Nephron progenitor cell (in vitro differentiated cells): ENCODE measurements at regions not wholly inside any gene's neighbourhood (a gene's known extent, or its start where the extent isn't known, plus 50 kb on each side); places are given as distances from the start of the nearest gene placed in this dataset.

ENCODE experiments used
- DNase-seq: peaks from one replicate; pipeline ENCODE4 v3.0.0; 2021
- H3K27ac Mint-ChIP-seq: 2 replicates; pipeline ENCODE4 v1.8.0; 2021; ENCODE audit warnings: mild to moderate bottlenecking, moderate library complexity, mixed read lengths
- H3K27me3 Mint-ChIP-seq: 2 replicates; pipeline ENCODE4 v1.8.0; 2021; ENCODE audit warnings: mild to moderate bottlenecking, low read depth, mixed read lengths; ENCODE audit not compliant: poor library complexity
- H3K36me3 Mint-ChIP-seq: 2 replicates; pipeline ENCODE4 v1.8.0; 2021; ENCODE audit warnings: low read depth, mixed read lengths
- H3K4me1 Mint-ChIP-seq: 2 replicates; pipeline ENCODE4 v1.8.0; 2021; ENCODE audit warnings: mixed read lengths
- H3K4me3 Mint-ChIP-seq: 2 replicates; pipeline ENCODE4 v1.8.0; 2021; ENCODE audit warnings: mild to moderate bottlenecking, moderate library complexity, mixed read lengths
- H3K9me3 Mint-ChIP-seq: 2 replicates; pipeline ENCODE4 v1.8.0; 2021; ENCODE audit warnings: mild to moderate bottlenecking, moderate library complexity, mixed read lengths
- CTCF ChIP-seq: fragments of 200-600 bp; sonication (generic); IDR thresholded peaks from 2 replicates; pipeline ENCODE4 v1.5.0; 2021; ENCODE audit warnings: antibody characterized with exemption

GRCh38 chr1:209150114-209150513 is 433.4 kb upstream of the CAMK1G start:
- peaks cover 14% of the 10 kb centered on the region for H3K27me3 Mint-ChIP-seq
- no peak overlapping the region for H3K4me3 Mint-ChIP-seq
- DNase-seq: peak; percentile 69
- TF ChIP-seq CTCF: no peak
- no peaks in the 10 kb centered on the region for H3K9me3 Mint-ChIP-seq
- no peak overlapping the region for H3K27ac Mint-ChIP-seq
- H3K36me3 Mint-ChIP-seq: no peaks in the 10 kb centered on the region
- H3K4me1 Mint-ChIP-seq: peaks cover 3% of the 10 kb centered on the region

- Mint-ChIP-seq H3K36me3 (no peaks in the 10 kb centered on the region), H3K27me3 (peaks cover 7% of the 10 kb centered on the region), H3K4me1 (peaks cover 33% of the 10 kb centered on the region), H3K9me3 (no peaks in the 10 kb centered on the region), H3K27ac (no peak overlapping the region), H3K4me3 (no peak overlapping the region)
- DNase-seq: no peak
- no peak for TF ChIP-seq CTCF
Measured at GRCh38 chr1:209153411-209153810, 430.1 kb upstream of the CAMK1G start.

GRCh38 chr1:209154912-209155311 is 428.6 kb upstream of the CAMK1G start:
- Mint-ChIP-seq H3K9me3 (no peaks in the 10 kb centered on the region), H3K36me3 (no peaks in the 10 kb centered on the region), H3K4me3 (no peak overlapping the region), H3K4me1 (peaks cover 34% of the 10 kb centered on the region), H3K27me3 (peaks cover 4% of the 10 kb centered on the region), H3K27ac (no peak overlapping the region)
- no peak for DNase-seq
- TF ChIP-seq CTCF: no peak

- peaks cover 34% of the 10 kb centered on the region for H3K4me1 Mint-ChIP-seq
- no peak overlapping the region for H3K4me3 Mint-ChIP-seq
- no peaks in the 10 kb centered on the region for H3K36me3 Mint-ChIP-seq
- no peaks in the 10 kb centered on the region for H3K9me3 Mint-ChIP-seq
- no peak for TF ChIP-seq CTCF
- H3K27me3 Mint-ChIP-seq: peaks cover 4% of the 10 kb centered on the region
- H3K27ac Mint-ChIP-seq: no peak overlapping the region
- no peak for DNase-seq
Measured at GRCh38 chr1:209155546-209155945, 428.0 kb upstream of the CAMK1G start.

DNA sequence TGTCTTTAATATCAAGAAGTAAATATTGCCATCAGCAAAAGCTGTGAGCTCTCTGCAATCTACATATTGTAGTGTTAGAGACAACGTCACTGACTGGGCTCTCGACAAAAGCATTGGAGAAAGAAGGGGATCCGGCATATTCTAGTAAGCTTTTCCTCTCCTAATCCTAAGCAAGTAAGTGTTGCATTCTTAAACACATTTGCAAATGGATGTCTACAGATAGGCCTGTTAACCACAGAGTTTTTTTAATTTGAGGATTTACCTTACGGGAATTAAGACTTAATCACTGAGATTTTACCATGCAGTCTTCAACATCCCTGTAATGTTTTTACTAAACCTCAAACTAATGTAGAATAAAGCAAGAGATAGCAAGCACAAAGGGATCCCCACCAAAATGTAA is 426.5 kb upstream of the CAMK1G start:
- H3K27me3 Mint-ChIP-seq: peaks cover 4% of the 10 kb centered on the region
- H3K36me3 Mint-ChIP-seq: no peaks in the 10 kb centered on the region
- H3K4me3 Mint-ChIP-seq: no peak overlapping the region

More for the DNA sequence above, 426.5 kb upstream of the CAMK1G start:
- DNase-seq: no peak
- no peak for TF ChIP-seq CTCF
- Mint-ChIP-seq H3K27ac (no peak overlapping the region), H3K4me1 (peaks cover 34% of the 10 kb centered on the region), H3K9me3 (no peaks in the 10 kb centered on the region)
